HepG2 (cell line): ENCODE measurements at regions not wholly inside any gene's neighbourhood (a gene's known extent, or its start where the extent isn't known, plus 50 kb on each side); places are given as distances from the start of the nearest gene placed in this dataset.

Source experiments
- CREM ChIP-seq, 2 experiments: sonication (generic) in 1 of 2; formaldehyde crosslinking in 1 of 2; IDR thresholded peaks; 2 replicates each; pipeline versions ENCODE4 v1.4.0 to v1.6.1; 2016 to 2020; ENCODE audit warnings: antibody characterized with exemption in 1 of 2, mild to moderate bottlenecking in 1 of 2, missing genetic modification reagents in 1 of 2
- SATB2 ChIP-seq: sonication (generic); formaldehyde crosslinking; IDR thresholded peaks from 2 replicates; pipeline ENCODE4 v1.5.0; 2020; ENCODE audit warnings: missing genetic modification reagents
- TCF7 ChIP-seq: sonication (generic); IDR thresholded peaks from 2 replicates; pipeline ENCODE4 v1.6.1; 2016; ENCODE audit warnings: antibody characterized with exemption, low read depth
- ZNF772 ChIP-seq: sonication (generic); formaldehyde crosslinking; IDR thresholded peaks from 2 replicates; pipeline ENCODE4 v1.5.0; 2020; ENCODE audit warnings: mild to moderate bottlenecking, missing genetic modification reagents
- ZNF816 ChIP-seq: sonication (generic); formaldehyde crosslinking; IDR thresholded peaks from 2 replicates; pipeline ENCODE4 v1.8.0; 2022; ENCODE audit warnings: missing genetic modification reagents, mild to moderate bottlenecking, borderline replicate concordance
- ZNF83 ChIP-seq: sonication (generic); formaldehyde crosslinking; IDR thresholded peaks from 2 replicates; pipeline ENCODE4 v1.4.0; 2020; ENCODE audit warnings: missing genetic modification reagents, mild to moderate bottlenecking, borderline replicate concordance
- TF ChIP-seq, protein P1 (sequence below): sonication (generic); formaldehyde crosslinking; IDR thresholded peaks from 2 replicates; pipeline ENCODE4 v1.5.0; 2020; ENCODE audit warnings: mild to moderate bottlenecking, missing genetic modification reagents, moderate library complexity
- TF ChIP-seq, protein P2 (sequence below): sonication (generic); formaldehyde crosslinking; IDR thresholded peaks from 2 replicates; pipeline ENCODE4 v1.4.0; 2020; ENCODE audit warnings: missing genetic modification reagents, borderline replicate concordance
- TF ChIP-seq, protein P3 (sequence below): sonication (generic); formaldehyde crosslinking; IDR thresholded peaks from 2 replicates; pipeline ENCODE4 v1.4.0; 2020; ENCODE audit warnings: missing genetic modification reagents

DNA sequence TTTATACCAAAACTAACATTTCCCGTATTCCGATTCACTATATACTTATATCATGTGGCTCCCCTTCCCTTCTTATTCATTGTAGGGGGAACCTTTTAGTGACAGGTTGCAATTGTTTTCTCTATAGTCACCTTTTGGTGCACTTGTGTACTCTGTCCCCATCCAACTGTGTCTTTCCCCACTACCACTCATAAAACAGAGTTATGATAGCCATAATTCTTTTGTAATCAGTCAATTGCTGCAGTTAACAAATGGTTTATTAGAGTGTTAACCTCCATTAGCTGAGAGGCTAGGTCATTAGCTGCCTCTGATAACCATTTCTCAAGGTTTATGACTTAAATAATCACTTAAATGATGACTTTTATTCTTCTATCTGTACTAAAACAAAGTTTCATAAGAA is 338.1 kb upstream of the SEL1L start:
- TF ChIP-seq ZNF83 (no peak), SATB2 (CRISPR knock-in tag) (no peak), ZNF816 (no peak), CREM (IDR thresholded peaks at IDR 0.05) (no peak), CREM (CRISPR knock-in tag; IDR thresholded peaks at IDR 0.05) (no peak), TCF7 (no peak), ZNF772 (CRISPR knock-in tag) (no peak)
- TF ChIP-seq, protein P1, sequence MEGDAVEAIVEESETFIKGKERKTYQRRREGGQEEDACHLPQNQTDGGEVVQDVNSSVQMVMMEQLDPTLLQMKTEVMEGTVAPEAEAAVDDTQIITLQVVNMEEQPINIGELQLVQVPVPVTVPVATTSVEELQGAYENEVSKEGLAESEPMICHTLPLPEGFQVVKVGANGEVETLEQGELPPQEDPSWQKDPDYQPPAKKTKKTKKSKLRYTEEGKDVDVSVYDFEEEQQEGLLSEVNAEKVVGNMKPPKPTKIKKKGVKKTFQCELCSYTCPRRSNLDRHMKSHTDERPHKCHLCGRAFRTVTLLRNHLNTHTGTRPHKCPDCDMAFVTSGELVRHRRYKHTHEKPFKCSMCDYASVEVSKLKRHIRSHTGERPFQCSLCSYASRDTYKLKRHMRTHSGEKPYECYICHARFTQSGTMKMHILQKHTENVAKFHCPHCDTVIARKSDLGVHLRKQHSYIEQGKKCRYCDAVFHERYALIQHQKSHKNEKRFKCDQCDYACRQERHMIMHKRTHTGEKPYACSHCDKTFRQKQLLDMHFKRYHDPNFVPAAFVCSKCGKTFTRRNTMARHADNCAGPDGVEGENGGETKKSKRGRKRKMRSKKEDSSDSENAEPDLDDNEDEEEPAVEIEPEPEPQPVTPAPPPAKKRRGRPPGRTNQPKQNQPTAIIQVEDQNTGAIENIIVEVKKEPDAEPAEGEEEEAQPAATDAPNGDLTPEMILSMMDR (CRISPR knock-in tag) = no peak
- TF ChIP-seq, protein P2, sequence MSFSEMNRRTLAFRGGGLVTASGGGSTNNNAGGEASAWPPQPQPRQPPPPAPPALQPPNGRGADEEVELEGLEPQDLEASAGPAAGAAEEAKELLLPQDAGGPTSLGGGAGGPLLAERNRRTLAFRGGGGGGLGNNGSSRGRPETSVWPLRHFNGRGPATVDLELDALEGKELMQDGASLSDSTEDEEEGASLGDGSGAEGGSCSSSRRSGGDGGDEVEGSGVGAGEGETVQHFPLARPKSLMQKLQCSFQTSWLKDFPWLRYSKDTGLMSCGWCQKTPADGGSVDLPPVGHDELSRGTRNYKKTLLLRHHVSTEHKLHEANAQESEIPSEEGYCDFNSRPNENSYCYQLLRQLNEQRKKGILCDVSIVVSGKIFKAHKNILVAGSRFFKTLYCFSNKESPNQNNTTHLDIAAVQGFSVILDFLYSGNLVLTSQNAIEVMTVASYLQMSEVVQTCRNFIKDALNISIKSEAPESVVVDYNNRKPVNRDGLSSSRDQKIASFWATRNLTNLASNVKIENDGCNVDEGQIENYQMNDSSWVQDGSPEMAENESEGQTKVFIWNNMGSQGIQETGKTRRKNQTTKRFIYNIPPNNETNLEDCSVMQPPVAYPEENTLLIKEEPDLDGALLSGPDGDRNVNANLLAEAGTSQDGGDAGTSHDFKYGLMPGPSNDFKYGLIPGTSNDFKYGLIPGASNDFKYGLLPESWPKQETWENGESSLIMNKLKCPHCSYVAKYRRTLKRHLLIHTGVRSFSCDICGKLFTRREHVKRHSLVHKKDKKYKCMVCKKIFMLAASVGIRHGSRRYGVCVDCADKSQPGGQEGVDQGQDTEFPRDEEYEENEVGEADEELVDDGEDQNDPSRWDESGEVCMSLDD (CRISPR knock-in tag) = no peak
- TF ChIP-seq, protein P3, sequence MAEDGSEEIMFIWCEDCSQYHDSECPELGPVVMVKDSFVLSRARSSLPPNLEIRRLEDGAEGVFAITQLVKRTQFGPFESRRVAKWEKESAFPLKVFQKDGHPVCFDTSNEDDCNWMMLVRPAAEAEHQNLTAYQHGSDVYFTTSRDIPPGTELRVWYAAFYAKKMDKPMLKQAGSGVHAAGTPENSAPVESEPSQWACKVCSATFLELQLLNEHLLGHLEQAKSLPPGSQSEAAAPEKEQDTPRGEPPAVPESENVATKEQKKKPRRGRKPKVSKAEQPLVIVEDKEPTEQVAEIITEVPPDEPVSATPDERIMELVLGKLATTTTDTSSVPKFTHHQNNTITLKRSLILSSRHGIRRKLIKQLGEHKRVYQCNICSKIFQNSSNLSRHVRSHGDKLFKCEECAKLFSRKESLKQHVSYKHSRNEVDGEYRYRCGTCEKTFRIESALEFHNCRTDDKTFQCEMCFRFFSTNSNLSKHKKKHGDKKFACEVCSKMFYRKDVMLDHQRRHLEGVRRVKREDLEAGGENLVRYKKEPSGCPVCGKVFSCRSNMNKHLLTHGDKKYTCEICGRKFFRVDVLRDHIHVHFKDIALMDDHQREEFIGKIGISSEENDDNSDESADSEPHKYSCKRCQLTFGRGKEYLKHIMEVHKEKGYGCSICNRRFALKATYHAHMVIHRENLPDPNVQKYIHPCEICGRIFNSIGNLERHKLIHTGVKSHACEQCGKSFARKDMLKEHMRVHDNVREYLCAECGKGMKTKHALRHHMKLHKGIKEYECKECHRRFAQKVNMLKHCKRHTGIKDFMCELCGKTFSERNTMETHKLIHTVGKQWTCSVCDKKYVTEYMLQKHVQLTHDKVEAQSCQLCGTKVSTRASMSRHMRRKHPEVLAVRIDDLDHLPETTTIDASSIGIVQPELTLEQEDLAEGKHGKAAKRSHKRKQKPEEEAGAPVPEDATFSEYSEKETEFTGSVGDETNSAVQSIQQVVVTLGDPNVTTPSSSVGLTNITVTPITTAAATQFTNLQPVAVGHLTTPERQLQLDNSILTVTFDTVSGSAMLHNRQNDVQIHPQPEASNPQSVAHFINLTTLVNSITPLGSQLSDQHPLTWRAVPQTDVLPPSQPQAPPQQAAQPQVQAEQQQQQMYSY (CRISPR knock-in tag) = no peak
